ENCODE measurements at regions not wholly inside any gene's neighbourhood (a gene's known extent, or its start where the extent isn't known, plus 50 kb on each side); places are given as distances from the start of the nearest gene placed in this dataset.

DNA sequence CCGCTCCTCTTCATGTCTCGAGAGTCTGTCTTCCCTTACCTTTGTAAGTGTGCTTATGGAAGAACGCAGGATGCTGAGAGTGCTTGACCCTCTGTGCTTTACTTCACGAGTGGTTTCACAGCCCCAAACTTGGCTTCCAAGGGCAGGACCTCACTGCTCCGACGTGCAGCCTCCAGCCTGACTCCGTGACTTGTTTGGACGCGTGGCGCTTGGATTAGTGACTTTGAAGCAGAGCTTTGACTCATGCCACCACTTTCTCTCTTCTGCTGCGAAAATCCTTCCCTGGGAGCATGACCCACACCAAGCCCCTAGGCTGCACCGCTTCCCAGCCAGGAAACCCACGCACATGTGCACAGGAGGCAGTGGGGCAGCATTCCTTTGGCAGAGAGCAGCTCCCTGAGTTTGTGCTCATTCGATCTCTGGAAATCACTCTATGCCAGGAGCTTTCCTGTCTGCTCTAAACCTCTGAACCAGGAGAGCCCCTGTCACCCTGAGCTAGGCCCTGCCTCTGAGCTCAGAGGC, 207.8 kb upstream of the HS6ST1 start:
- no peak overlapping the region for H3K4me3 ChIP-seq (ENCODE audit: low read depth in 1 of 5, low read length in 5 of 5)
- H3K36me3 ChIP-seq (ENCODE audit: control insufficient read depth in 5 of 5, insufficient read depth in 5 of 5, low read length in 5 of 5) = no peaks in the 10 kb centered on the region
- H3K9me3 ChIP-seq (ENCODE audit: control insufficient read depth in 5 of 5, low read length in 5 of 5) = peaks cover 0 to 12% (median 10%) of the 10 kb centered on the region in 5 donors
- H3K4me1 ChIP-seq (ENCODE audit: control insufficient read depth in 5 of 5, insufficient read depth in 5 of 5, low read length in 5 of 5) = peaks cover 0 to 5% (median 2%) of the 10 kb centered on the region in 5 donors
- H3K27me3 ChIP-seq (ENCODE audit: control insufficient read depth in 5 of 5, insufficient read depth in 4 of 5, low read length in 5 of 5) = peaks cover 0 to 2% (median 0%) of the 10 kb centered on the region in 5 donors
- no peak overlapping the region for H3K9ac ChIP-seq (ENCODE audit: low read length in 5 of 5)
- no peak overlapping the region for H3K27ac ChIP-seq (ENCODE audit: low read depth, low read length)

DNA sequence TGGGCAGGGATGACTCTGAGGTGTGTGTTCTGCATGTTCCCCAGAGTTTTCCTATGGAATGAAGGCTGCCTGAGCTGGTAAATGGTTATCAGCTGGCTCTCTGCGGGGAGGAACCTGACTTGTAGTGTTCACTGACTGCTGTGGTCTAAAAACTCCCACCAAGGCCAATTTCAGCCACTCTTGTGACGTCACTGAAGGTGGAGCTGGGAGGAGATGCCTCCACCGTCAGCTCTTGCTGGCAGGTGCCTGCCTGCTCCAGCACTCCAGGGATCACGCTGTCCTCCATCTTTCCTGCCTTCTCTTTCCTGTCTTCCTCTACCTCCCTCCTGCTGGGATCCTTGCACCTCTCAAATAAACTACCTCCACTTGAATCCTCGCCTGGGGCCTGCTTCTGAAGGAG, 209.5 kb upstream of the HS6ST1 start:
- Histone ChIP-seq H3K4me1 (ENCODE audit: control insufficient read depth in 5 of 5, insufficient read depth in 5 of 5, low read length in 5 of 5) (peaks cover 0 to 5% (median 2%) of the 10 kb centered on the region in 5 donors), H3K27me3 (ENCODE audit: control insufficient read depth in 5 of 5, insufficient read depth in 4 of 5, low read length in 5 of 5) (peaks cover 0 to 2% (median 0%) of the 10 kb centered on the region in 5 donors), H3K9me3 (ENCODE audit: control insufficient read depth in 5 of 5, low read length in 5 of 5) (peaks cover 0 to 12% (median 10%) of the 10 kb centered on the region in 5 donors), H3K36me3 (ENCODE audit: control insufficient read depth in 5 of 5, insufficient read depth in 5 of 5, low read length in 5 of 5) (no peaks in the 10 kb centered on the region), H3K4me3 (ENCODE audit: low read depth in 1 of 5, low read length in 5 of 5) (no peak overlapping the region), H3K27ac (ENCODE audit: low read depth, low read length) (no peak overlapping the region), H3K9ac (ENCODE audit: low read length in 5 of 5) (no peak overlapping the region)

DNA sequence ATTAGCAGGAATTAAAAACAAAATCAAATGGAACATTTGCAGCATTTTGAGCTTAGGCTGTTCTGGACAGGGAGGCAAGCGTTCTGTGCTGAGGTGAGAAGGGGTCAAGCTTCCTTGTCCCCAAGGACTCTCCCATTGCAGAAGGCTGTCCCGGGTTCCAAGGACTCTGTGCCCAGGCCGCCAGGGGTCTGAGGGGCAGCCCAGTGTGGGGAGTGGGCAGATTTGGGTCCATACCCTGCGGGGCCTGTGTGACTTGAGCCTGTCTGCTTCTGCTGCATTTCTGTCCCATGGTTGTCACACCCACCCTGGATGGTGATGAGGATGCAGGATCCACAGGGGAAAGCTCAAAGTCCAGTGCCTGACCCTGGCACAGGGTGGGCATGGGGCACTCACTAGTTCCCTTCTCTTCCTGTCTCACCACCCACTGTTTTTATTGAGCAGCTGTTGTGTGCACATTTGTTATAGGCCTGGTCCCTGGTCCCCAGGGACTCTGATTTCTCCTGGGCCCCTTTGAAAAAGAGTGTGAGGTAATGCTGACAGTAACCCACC, 211.4 kb upstream of the HS6ST1 start:
- Histone ChIP-seq H3K4me3 (ENCODE audit: low read depth in 1 of 5, low read length in 5 of 5) (no peak overlapping the region), H3K27ac (ENCODE audit: low read depth, low read length) (no peak overlapping the region), H3K9me3 (ENCODE audit: control insufficient read depth in 5 of 5, low read length in 5 of 5) (no peaks in the 10 kb centered on the region), H3K4me1 (ENCODE audit: control insufficient read depth in 5 of 5, insufficient read depth in 5 of 5, low read length in 5 of 5) (peaks cover 0 to 5% (median 2%) of the 10 kb centered on the region in 5 donors), H3K9ac (ENCODE audit: low read length in 5 of 5) (no peak overlapping the region), H3K36me3 (ENCODE audit: control insufficient read depth in 5 of 5, insufficient read depth in 5 of 5, low read length in 5 of 5) (no peaks in the 10 kb centered on the region), H3K27me3 (ENCODE audit: control insufficient read depth in 5 of 5, insufficient read depth in 4 of 5, low read length in 5 of 5) (peaks cover 0 to 2% (median 0%) of the 10 kb centered on the region in 5 donors)

DNA sequence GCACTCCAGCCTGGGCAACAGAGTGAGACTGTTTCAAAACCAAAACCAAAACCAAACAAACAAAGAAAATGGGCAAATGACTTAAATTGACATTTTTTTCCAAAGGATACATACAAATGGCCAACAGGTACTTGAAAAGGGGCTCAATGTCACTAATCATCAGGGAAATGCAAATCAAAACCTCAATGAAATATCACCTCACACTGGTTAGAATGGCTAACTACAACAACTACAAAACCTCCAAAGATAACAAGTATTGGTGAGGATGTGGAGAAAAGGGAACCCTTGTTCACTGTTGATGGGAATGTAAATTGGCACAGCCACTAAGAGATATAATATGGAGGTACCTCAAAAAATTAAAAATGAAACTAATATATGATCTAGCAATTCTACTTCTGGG, 213.2 kb upstream of the HS6ST1 start:
- H3K36me3 ChIP-seq (ENCODE audit: control insufficient read depth in 5 of 5, insufficient read depth in 5 of 5, low read length in 5 of 5) = no peaks in the 10 kb centered on the region
- H3K27me3 ChIP-seq (ENCODE audit: control insufficient read depth in 5 of 5, insufficient read depth in 4 of 5, low read length in 5 of 5) = no peaks in the 10 kb centered on the region
- H3K4me3 ChIP-seq (ENCODE audit: low read depth in 1 of 5, low read length in 5 of 5) = no peak overlapping the region
- peaks cover 0 to 5% (median 2%) of the 10 kb centered on the region in 5 donors for H3K4me1 ChIP-seq (ENCODE audit: control insufficient read depth in 5 of 5, insufficient read depth in 5 of 5, low read length in 5 of 5)
- H3K9ac ChIP-seq (ENCODE audit: low read length in 5 of 5) = no peak overlapping the region
- no peak overlapping the region for H3K27ac ChIP-seq (ENCODE audit: low read depth, low read length)
- H3K9me3 ChIP-seq (ENCODE audit: control insufficient read depth in 5 of 5, low read length in 5 of 5) = no peaks in the 10 kb centered on the region

DNA sequence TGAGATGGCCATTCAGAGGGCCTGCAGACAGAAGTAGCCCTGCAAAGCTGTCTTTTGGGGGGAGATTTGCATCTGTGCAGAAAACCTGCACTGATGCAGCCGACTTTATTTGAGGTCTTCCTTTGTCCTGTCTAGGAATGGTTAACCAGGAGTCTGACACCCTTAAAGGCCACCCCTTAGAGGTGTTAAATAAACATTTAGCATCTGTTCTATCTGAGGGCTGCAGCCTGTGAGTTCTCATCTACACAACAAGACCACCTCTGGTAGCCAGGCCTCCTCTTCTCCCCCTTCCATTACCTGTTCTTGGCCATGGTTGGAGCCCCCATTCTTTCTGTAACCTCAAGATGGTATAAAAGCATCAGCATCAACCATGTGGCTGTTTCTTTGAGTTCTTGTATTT, 214.4 kb upstream of the HS6ST1 start:
- no peak overlapping the region for H3K27ac ChIP-seq (ENCODE audit: low read depth, low read length)

DNA sequence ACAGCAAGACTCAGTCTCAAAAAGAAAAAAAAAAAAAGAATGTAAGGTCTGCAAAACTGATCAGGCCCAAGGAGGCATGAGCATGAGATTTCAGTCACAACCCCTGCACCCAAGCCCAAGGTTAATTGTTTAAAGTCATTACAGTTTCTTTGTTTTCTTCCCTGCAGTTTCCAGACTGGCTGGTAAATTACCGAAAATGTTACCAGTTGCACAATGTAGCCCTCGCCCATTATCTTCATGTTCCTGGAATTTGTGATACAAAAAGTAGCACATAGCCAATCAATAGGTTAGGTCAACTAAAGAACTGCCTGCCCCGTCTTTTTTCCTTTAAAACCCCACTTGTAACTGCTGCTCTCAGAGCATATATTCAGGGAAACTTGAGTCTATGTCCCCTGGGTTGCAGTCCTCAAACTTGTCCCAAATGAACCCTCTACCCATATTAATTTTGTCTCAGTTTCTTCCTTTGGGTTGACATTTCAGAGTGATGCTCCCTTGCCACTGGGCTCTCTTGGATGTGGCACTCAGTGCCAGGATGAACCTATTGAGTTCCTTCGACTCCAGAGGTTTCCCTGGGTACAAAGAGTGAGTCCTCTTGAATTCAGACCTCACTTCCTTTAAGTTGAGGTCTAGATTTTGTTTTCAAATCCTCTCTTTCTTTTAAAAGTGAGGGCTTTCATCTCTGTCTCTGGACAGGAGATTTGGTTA, 216.2 kb upstream of the HS6ST1 start:
- H3K27me3 ChIP-seq (ENCODE audit: control insufficient read depth in 5 of 5, insufficient read depth in 4 of 5, low read length in 5 of 5) = no peaks in the 10 kb centered on the region
- H3K4me1 ChIP-seq (ENCODE audit: control insufficient read depth in 5 of 5, insufficient read depth in 5 of 5, low read length in 5 of 5) = peaks cover 0 to 4% (median 2%) of the 10 kb centered on the region in 5 donors
- no peak overlapping the region for H3K9ac ChIP-seq (ENCODE audit: low read length in 5 of 5)
- no peaks in the 10 kb centered on the region for H3K9me3 ChIP-seq (ENCODE audit: control insufficient read depth in 5 of 5, low read length in 5 of 5)
- H3K36me3 ChIP-seq (ENCODE audit: control insufficient read depth in 5 of 5, insufficient read depth in 5 of 5, low read length in 5 of 5) = no peaks in the 10 kb centered on the region
- no peak overlapping the region for H3K27ac ChIP-seq (ENCODE audit: low read depth, low read length)
- H3K4me3 ChIP-seq (ENCODE audit: low read depth in 1 of 5, low read length in 5 of 5) = no peak overlapping the region

More for the DNA sequence above, 214.4 kb upstream of the HS6ST1 start:
- H3K27me3 ChIP-seq (ENCODE audit: control insufficient read depth in 5 of 5, insufficient read depth in 4 of 5, low read length in 5 of 5) = no peaks in the 10 kb centered on the region
- H3K4me1 ChIP-seq (ENCODE audit: control insufficient read depth in 5 of 5, insufficient read depth in 5 of 5, low read length in 5 of 5) = peaks cover 0 to 5% (median 2%) of the 10 kb centered on the region in 5 donors
- no peak overlapping the region for H3K4me3 ChIP-seq (ENCODE audit: low read depth in 1 of 5, low read length in 5 of 5)
- H3K9ac ChIP-seq (ENCODE audit: low read length in 5 of 5) = no peak overlapping the region
- H3K36me3 ChIP-seq (ENCODE audit: control insufficient read depth in 5 of 5, insufficient read depth in 5 of 5, low read length in 5 of 5) = no peaks in the 10 kb centered on the region
- no peaks in the 10 kb centered on the region for H3K9me3 ChIP-seq (ENCODE audit: control insufficient read depth in 5 of 5, low read length in 5 of 5)

DNA sequence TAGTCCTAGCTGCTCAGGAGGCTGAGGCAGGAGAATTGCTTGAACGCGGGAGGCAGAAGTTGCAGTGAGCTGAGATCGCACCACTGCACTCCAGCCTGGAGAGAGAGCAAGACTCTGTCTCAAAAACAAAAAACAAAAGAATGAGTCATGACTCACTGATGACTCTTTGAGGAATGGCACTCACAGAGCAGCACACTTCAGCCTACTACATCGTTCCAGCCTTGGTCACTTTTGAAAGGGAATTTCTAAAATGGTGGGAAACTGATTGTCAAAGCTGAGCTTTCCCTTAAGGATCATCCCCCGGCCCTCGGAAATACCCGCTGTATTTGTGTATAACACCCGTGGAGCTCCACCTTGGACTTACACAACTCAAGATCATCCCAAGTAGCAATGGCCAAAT, 217.3 kb upstream of the HS6ST1 start:
- Histone ChIP-seq H3K4me3 (ENCODE audit: low read depth in 1 of 5, low read length in 5 of 5) (no peak overlapping the region), H3K36me3 (ENCODE audit: control insufficient read depth in 5 of 5, insufficient read depth in 5 of 5, low read length in 5 of 5) (no peaks in the 10 kb centered on the region), H3K9me3 (ENCODE audit: control insufficient read depth in 5 of 5, low read length in 5 of 5) (no peaks in the 10 kb centered on the region), H3K9ac (ENCODE audit: low read length in 5 of 5) (no peak overlapping the region), H3K4me1 (ENCODE audit: control insufficient read depth in 5 of 5, insufficient read depth in 5 of 5, low read length in 5 of 5) (no peaks in the 10 kb centered on the region), H3K27me3 (ENCODE audit: control insufficient read depth in 5 of 5, insufficient read depth in 4 of 5, low read length in 5 of 5) (no peaks in the 10 kb centered on the region), H3K27ac (ENCODE audit: low read depth, low read length) (no peak overlapping the region)

DNA sequence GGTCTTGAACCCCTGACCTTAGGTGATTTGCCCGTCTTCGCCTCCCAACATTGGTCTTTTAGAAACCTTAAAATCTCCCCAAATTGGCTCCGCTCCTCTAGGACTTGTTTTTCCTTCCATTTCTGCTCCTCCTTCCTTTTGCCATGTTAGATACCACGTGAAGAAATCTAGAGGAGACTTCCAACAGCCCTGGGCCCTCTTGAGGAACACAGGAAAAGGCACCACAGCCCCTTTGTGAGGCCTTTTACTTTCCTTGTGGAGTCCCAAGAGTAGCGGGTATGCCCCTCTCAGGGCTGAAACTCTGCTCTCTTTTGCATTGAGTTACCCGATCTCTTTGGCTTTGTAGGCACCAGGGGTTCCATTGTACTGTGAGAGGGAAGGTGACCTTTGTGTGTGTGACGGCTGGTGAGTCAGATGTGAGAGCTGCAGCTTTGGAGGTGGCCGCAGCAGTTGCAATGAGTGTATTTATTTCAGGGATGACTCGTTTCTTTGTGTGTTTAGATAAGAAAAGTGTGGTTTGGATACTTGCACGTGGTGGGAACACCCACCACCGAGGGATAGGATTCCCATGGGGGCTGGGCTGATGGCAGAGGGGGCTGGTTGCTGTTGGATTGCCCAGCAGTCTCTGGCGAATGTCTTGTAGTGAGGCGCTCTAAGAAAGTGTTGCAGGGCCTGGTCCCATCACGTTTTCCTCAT, 218.4 kb upstream of the HS6ST1 start:
- Histone ChIP-seq H3K4me3 (ENCODE audit: low read depth in 1 of 5, low read length in 5 of 5) (no peak overlapping the region), H3K27me3 (ENCODE audit: control insufficient read depth in 5 of 5, insufficient read depth in 4 of 5, low read length in 5 of 5) (no peaks in the 10 kb centered on the region), H3K36me3 (ENCODE audit: control insufficient read depth in 5 of 5, insufficient read depth in 5 of 5, low read length in 5 of 5) (no peaks in the 10 kb centered on the region), H3K4me1 (ENCODE audit: control insufficient read depth in 5 of 5, insufficient read depth in 5 of 5, low read length in 5 of 5) (no peaks in the 10 kb centered on the region), H3K9me3 (ENCODE audit: control insufficient read depth in 5 of 5, low read length in 5 of 5) (no peaks in the 10 kb centered on the region), H3K27ac (ENCODE audit: low read depth, low read length) (no peak overlapping the region), H3K9ac (ENCODE audit: low read length in 5 of 5) (no peak overlapping the region)

DNA sequence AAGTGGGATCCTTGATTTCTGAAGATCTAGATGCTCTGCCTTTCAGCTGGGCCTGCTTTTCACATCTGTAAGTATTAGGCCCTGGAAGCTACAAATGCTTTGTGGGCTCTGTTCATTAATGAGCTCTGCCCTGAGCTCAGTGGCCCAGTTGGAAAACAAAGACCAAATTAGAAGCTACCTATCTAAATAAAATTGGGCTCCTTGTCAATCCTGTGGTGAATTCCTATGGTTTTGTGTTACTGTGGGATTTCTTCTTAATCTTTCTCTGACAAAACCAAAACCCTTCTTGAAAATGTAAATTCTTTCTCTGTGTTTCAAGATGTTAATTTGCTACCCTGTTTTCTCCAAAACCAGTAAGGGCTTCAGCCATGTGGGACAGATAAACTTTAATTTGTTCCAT, 219.0 kb upstream of the HS6ST1 start:
- Histone ChIP-seq H3K9me3 (ENCODE audit: control insufficient read depth in 5 of 5, low read length in 5 of 5) (no peaks in the 10 kb centered on the region), H3K4me3 (ENCODE audit: low read depth in 1 of 5, low read length in 5 of 5) (no peak overlapping the region), H3K9ac (ENCODE audit: low read length in 5 of 5) (no peak overlapping the region), H3K36me3 (ENCODE audit: control insufficient read depth in 5 of 5, insufficient read depth in 5 of 5, low read length in 5 of 5) (no peaks in the 10 kb centered on the region), H3K27me3 (ENCODE audit: control insufficient read depth in 5 of 5, insufficient read depth in 4 of 5, low read length in 5 of 5) (no peaks in the 10 kb centered on the region), H3K4me1 (ENCODE audit: control insufficient read depth in 5 of 5, insufficient read depth in 5 of 5, low read length in 5 of 5) (no peaks in the 10 kb centered on the region), H3K27ac (ENCODE audit: low read depth, low read length) (no peak overlapping the region)

DNA sequence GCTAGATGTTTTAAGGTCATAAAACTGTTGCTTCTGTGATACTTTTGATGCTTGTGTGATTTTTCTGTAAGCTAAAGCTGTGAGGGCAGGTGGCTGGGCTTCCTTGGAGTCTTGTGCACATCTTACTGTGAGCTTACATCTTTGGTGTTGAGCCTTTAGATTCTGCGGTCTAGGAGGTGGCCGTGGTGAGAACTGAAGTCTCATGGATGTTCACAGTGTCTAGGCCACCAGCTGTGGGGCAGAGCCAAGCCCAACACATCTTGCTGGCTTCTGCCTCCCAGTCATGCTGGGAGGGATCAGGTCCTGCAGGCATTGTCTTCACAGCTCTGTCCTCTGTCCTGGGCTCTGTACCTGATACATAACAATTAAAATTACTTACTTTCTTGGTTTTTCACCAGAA, 219.7 kb upstream of the HS6ST1 start:
- Histone ChIP-seq H3K4me1 (ENCODE audit: control insufficient read depth in 5 of 5, insufficient read depth in 5 of 5, low read length in 5 of 5) (peaks cover 0 to 3% (median 0%) of the 10 kb centered on the region in 5 donors), H3K9ac (ENCODE audit: low read length in 5 of 5) (no peak overlapping the region), H3K27me3 (ENCODE audit: control insufficient read depth in 5 of 5, insufficient read depth in 4 of 5, low read length in 5 of 5) (no peaks in the 10 kb centered on the region), H3K27ac (ENCODE audit: low read depth, low read length) (no peak overlapping the region), H3K4me3 (ENCODE audit: low read depth in 1 of 5, low read length in 5 of 5) (no peak overlapping the region), H3K36me3 (ENCODE audit: control insufficient read depth in 5 of 5, insufficient read depth in 5 of 5, low read length in 5 of 5) (no peaks in the 10 kb centered on the region), H3K9me3 (ENCODE audit: control insufficient read depth in 5 of 5, low read length in 5 of 5) (no peaks in the 10 kb centered on the region)
